Chondrocyte (in vitro differentiated cells): ENCODE measurements at regions not wholly inside any gene's neighbourhood (a gene's known extent, or its start where the extent isn't known, plus 50 kb on each side); places are given as distances from the start of the nearest gene placed in this dataset.

ENCODE experiments used
- DNase-seq: peaks from one replicate; pipeline ENCODE4 v3.0.0; 2021; ENCODE audit warnings: mixed read lengths, low spot score
- H3K27ac Mint-ChIP-seq: one replicate; pipeline ENCODE4 v1.8.0; 2021; ENCODE audit warnings: mild to moderate bottlenecking, moderate library complexity, mixed read lengths; ENCODE audit not compliant: unreplicated experiment
- H3K27me3 Mint-ChIP-seq: 2 replicates; pipeline ENCODE4 v1.8.0; 2021; ENCODE audit warnings: low read depth, mixed read lengths
- H3K36me3 Mint-ChIP-seq: 2 replicates; pipeline ENCODE4 v1.8.0; 2021; ENCODE audit warnings: low read depth, mixed read lengths
- H3K4me1 Mint-ChIP-seq: 2 replicates; pipeline ENCODE4 v1.8.0; 2021; ENCODE audit warnings: low read depth, mild to moderate bottlenecking, mixed read lengths
- H3K4me3 Mint-ChIP-seq: one replicate; pipeline ENCODE4 v1.8.0; 2021; ENCODE audit warnings: mild to moderate bottlenecking, moderate library complexity, mixed read lengths; ENCODE audit not compliant: unreplicated experiment
- H3K9me3 Mint-ChIP-seq: 2 replicates; pipeline ENCODE4 v1.8.0; 2021; ENCODE audit warnings: low read depth, mixed read lengths
- TF ChIP-seq, protein P1 (sequence below): fragments of 200-600 bp; sonication (generic); IDR thresholded peaks from 2 replicates; pipeline ENCODE4 v1.5.0; 2021; ENCODE audit warnings: antibody characterized with exemption, mild to moderate bottlenecking, moderate library complexity

DNA sequence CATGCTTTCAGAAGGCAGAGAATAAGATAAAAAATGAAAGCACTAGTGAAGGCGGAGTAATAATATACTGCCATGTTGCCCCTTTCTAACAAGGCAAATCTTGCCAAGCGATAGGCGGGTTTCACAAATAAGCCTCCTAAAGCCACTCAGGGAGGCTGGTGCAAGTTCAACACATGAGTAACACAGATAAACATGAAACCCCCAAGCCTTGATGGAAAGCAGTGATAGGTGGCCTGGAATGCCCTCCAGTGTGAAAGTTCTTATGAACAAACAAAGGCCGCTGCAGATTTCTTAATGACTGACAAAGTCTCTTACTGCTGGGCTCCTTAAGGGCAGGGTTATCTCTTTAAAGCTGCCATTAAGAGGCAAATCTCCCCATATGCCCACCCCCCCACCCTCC lies 154.7 kb downstream of the ZDHHC21 start:
- Mint-ChIP-seq H3K36me3 (no peaks in the 10 kb centered on the region), H3K27ac (no peak overlapping the region), H3K9me3 (peaks cover 3% of the 10 kb centered on the region), H3K27me3 (peaks cover 6% of the 10 kb centered on the region), H3K4me3 (no peak overlapping the region), H3K4me1 (peaks cover 4% of the 10 kb centered on the region)
- DNase-seq = no peak
- TF ChIP-seq, protein P1, sequence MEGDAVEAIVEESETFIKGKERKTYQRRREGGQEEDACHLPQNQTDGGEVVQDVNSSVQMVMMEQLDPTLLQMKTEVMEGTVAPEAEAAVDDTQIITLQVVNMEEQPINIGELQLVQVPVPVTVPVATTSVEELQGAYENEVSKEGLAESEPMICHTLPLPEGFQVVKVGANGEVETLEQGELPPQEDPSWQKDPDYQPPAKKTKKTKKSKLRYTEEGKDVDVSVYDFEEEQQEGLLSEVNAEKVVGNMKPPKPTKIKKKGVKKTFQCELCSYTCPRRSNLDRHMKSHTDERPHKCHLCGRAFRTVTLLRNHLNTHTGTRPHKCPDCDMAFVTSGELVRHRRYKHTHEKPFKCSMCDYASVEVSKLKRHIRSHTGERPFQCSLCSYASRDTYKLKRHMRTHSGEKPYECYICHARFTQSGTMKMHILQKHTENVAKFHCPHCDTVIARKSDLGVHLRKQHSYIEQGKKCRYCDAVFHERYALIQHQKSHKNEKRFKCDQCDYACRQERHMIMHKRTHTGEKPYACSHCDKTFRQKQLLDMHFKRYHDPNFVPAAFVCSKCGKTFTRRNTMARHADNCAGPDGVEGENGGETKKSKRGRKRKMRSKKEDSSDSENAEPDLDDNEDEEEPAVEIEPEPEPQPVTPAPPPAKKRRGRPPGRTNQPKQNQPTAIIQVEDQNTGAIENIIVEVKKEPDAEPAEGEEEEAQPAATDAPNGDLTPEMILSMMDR = no peak

DNA sequence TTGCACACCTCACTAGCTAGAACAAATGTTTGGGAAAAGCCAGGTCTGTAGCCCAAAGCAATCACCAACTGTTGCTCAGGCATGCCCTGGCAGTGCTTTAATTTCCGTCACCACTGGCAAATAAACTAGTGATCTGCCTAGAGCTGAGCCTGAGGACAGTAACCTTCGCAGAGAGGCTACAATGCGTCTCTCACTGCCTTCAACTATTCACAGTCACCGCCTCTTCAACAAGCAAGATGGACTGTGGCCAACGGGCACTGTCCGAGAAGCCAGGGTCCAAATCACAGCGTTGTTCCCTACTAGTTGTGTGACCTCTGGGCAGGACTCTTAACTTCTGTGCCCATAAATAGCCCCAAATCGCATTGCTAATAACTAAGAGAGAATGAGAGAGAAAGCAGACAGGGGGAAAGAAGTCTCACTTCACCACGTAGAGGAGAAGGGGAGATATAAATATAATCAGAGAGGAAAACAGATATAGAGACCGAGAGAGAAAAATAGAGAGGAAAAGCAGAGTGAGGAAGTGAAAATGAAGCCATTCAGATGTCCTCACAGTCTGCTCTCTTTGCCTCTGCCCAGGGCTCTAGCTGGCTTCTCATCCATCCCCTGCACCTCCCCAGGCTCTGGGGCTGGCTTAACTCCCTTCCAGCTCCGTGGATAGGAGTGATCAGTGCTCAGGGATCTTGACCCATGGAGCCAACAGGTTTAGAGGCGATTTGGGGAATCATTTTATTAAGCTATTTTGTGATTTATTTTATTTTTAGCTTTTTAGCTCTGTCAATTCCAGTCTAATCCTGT lies 157.9 kb downstream of the ZDHHC21 start:
- no peak overlapping the region for H3K4me3 Mint-ChIP-seq
- H3K36me3 Mint-ChIP-seq = no peaks in the 10 kb centered on the region
- H3K4me1 Mint-ChIP-seq = peaks cover 15% of the 10 kb centered on the region
- H3K27ac Mint-ChIP-seq = no peak overlapping the region
- DNase-seq = no peak
- H3K9me3 Mint-ChIP-seq = peaks cover 3% of the 10 kb centered on the region
- H3K27me3 Mint-ChIP-seq = peaks cover 6% of the 10 kb centered on the region
- TF ChIP-seq, protein P1 = no peak

DNA sequence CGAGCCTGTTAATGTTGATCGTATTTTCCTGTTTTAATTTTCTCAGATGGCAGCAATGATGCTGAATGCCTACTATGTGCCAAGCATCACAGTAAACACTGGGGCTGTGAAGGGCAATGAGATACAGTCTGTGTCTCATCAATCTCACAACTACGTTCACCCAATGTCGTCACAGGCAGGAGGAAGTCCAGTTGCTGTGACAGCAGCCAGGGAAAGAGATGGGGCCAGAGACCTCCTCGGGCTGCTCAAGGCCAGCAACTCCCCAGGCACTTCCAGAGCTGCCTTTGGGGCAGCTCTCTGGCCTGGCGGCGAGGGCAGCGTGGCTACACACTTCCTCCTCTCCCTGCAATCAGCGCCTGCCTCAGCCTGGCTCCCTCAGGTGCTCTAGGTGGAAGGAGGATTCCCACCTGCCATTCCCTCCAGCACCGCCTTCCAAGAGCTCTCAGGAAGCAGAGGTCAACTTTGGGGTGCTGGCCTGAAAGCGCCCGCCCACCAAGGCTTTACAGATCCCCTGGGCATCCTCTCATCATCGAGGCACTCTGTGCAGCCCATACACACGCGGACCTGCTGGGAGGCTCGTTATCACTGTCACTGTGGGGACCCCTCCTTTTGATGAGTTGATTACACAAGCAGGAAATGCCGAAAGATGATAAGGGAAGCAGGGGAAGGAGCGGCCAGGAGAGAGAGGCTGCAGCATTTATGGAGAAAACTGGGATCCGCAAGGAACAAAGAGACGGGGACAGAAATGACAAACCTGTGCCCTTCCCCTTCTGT lies 159.2 kb downstream of the ZDHHC21 start:
- Mint-ChIP-seq H3K4me1 (peaks cover 15% of the 10 kb centered on the region), H3K27ac (no peak overlapping the region), H3K27me3 (peaks cover 6% of the 10 kb centered on the region), H3K36me3 (no peaks in the 10 kb centered on the region), H3K9me3 (no peaks in the 10 kb centered on the region), H3K4me3 (no peak overlapping the region)
- no peak for DNase-seq
- TF ChIP-seq, protein P1 = no peak

DNA sequence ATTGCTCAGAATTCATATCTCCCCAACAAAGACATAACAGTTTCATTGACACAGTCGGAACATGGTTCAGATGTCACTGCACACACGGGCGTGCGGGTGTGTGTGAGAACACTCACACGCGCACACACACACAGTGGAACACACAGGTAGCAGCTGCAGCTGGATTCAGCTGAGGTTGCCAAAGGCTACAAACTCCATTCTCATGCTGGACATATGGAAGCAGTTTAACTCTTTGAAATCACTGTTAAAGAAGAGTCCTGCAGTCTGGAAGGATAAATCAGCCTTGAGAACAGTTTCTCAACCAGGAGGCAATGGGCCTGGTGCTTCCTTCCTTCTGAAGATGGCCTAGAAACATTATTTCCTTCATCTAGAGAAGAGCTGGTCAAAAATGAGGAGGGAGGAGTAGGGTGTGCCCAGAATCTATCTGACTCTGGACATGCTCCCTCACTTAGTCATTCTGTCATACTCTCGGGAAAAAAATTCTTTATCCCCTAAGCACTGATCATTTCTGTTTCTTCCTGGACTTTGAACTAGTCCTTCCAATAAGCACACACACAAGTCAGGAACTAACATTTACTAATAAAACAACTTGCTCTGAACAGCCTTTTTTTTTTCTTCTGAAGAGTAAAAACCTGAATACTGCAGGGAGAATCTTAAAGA lies 160.6 kb downstream of the ZDHHC21 start:
- Mint-ChIP-seq H3K27ac (no peak overlapping the region), H3K4me1 (peaks cover 15% of the 10 kb centered on the region), H3K9me3 (no peaks in the 10 kb centered on the region), H3K36me3 (no peaks in the 10 kb centered on the region), H3K4me3 (no peak overlapping the region), H3K27me3 (peaks cover 6% of the 10 kb centered on the region)
- TF ChIP-seq, protein P1 = no peak
- DNase-seq = no peak
